HEK293 (cell line): ENCODE measurements at regions not wholly inside any gene's neighbourhood (a gene's known extent, or its start where the extent isn't known, plus 50 kb on each side); places are given as distances from the start of the nearest gene placed in this dataset.

ENCODE experiments used
- CTCF ChIA-PET: fragments of 350-600 bp; formaldehyde crosslinking; extraction: SDS; loops from one replicate; lab custom pipeline; 2021; ENCODE audit warnings: antibody characterized with exemption; lab: Yijun Ruan, JAX
- POLR2A ChIA-PET: fragments of 300-600 bp; formaldehyde crosslinking; extraction: SDS; loops from one replicate; lab custom pipeline; 2020; ENCODE audit warnings: antibody characterized with exemption, inconsistent platforms; lab: Yijun Ruan, JAX
- H3K27ac ChIP-seq: fragments of 200-500 bp; sonication (Bioruptor generic); 2 replicates; pipeline ENCODE4 v1.5.1; 2014; ENCODE audit warnings: low read depth, low read length, control low read depth, inconsistent platforms; ENCODE audit errors: extremely low read depth
- H3K36me3 ChIP-seq, 2 experiments: fragments of 200-500 bp in 1 of 2; sonication (Bioruptor generic) in 1 of 2; 1 replicate in 1 of 2; 2 replicates in 1 of 2; pipeline ENCODE4 v1.5.1; 2014 to 2017; ENCODE audit warnings: inconsistent platforms in 2 of 2, low read length in 2 of 2; ENCODE audit not compliant: control insufficient read depth in 2 of 2, insufficient read depth in 1 of 2
- H3K4me1 ChIP-seq: fragments of 200-500 bp; sonication (Bioruptor generic); 2 replicates; pipeline ENCODE4 v1.5.1; 2014; ENCODE audit warnings: mild to moderate bottlenecking, low read length, inconsistent platforms; ENCODE audit not compliant: control insufficient read depth, insufficient read depth
- H3K4me3 ChIP-seq: 2 replicates; pipeline ENCODE4 v1.5.1; 2011; ENCODE audit warnings: low read depth, mild to moderate bottlenecking, control low read depth, low read length, moderate library complexity
- H3K9me3 ChIP-seq: fragments of 200-500 bp; sonication (Bioruptor generic); 2 replicates; pipeline ENCODE4 v1.5.1; 2014; ENCODE audit warnings: low read depth, low read length, inconsistent platforms; ENCODE audit not compliant: control insufficient read depth, insufficient read depth
- FEZF1 ChIP-seq: fragments of 450-650 bp; formaldehyde crosslinking; IDR thresholded peaks from 2 replicates; pipeline ENCODE4 v1.5.1; 2016; ENCODE audit warnings: missing biosample characterization, missing genetic modification characterization
- SALL2 ChIP-seq: fragments of 450-650 bp; formaldehyde crosslinking; IDR thresholded peaks from 2 replicates; pipeline ENCODE4 v1.5.0; 2017; ENCODE audit warnings: missing biosample characterization, mild to moderate bottlenecking, missing genetic modification characterization, borderline replicate concordance
- WT1 ChIP-seq: fragments of 450-650 bp; formaldehyde crosslinking; IDR thresholded peaks from 2 replicates; pipeline ENCODE4 v1.5.1; 2016; ENCODE audit warnings: missing biosample characterization, missing genetic modification characterization
- ZFP69B ChIP-seq: fragments of 450-650 bp; formaldehyde crosslinking; IDR thresholded peaks from 2 replicates; pipeline ENCODE4 v1.5.1; 2016; ENCODE audit warnings: missing biosample characterization, missing genetic modification characterization
- ZNF10 ChIP-seq: fragments of 450-650 bp; formaldehyde crosslinking; IDR thresholded peaks from 2 replicates; pipeline ENCODE4 v1.5.1; 2017; ENCODE audit warnings: missing biosample characterization, missing genetic modification characterization
- ZNF175 ChIP-seq: fragments of 450-650 bp; formaldehyde crosslinking; IDR thresholded peaks from 2 replicates; pipeline ENCODE4 v1.5.1; 2016; ENCODE audit warnings: missing biosample characterization, missing genetic modification characterization
- ZNF776 ChIP-seq: fragments of 450-650 bp; formaldehyde crosslinking; IDR thresholded peaks from 2 replicates; pipeline ENCODE4 v1.5.0; 2017; ENCODE audit warnings: missing biosample characterization, missing genetic modification characterization, borderline replicate concordance
- TF ChIP-seq, protein P1 (sequence below): fragments of 450-650 bp; formaldehyde crosslinking; IDR thresholded peaks from 2 replicates; pipeline ENCODE4 v1.5.1; 2017; ENCODE audit warnings: missing biosample characterization, missing genetic modification characterization
- TF ChIP-seq, protein P2 (sequence below): fragments of 450-650 bp; formaldehyde crosslinking; IDR thresholded peaks from 2 replicates; pipeline ENCODE4 v1.5.1; 2016; ENCODE audit warnings: missing biosample characterization, missing genetic modification characterization, low read depth
- TF ChIP-seq, protein P3 (sequence below): fragments of 450-650 bp; formaldehyde crosslinking; IDR thresholded peaks from 2 replicates; pipeline ENCODE4 v1.5.1; 2016; ENCODE audit warnings: missing biosample characterization, missing genetic modification characterization
- TF ChIP-seq, protein P4 (sequence below): fragments of 450-650 bp; formaldehyde crosslinking; IDR thresholded peaks from 2 replicates; pipeline ENCODE4 v1.5.1; 2016; ENCODE audit warnings: missing biosample characterization, missing genetic modification characterization
- TF ChIP-seq, protein P5 (sequence below): fragments of 450-650 bp; formaldehyde crosslinking; IDR thresholded peaks from 2 replicates; pipeline ENCODE4 v1.5.1; 2016; ENCODE audit warnings: missing biosample characterization, missing genetic modification characterization
- TF ChIP-seq, protein P6 (sequence below): fragments of 450-650 bp; formaldehyde crosslinking; IDR thresholded peaks from 2 replicates; pipeline ENCODE4 v1.5.1; 2016; ENCODE audit warnings: missing biosample characterization, missing genetic modification characterization
- TF ChIP-seq, protein P7 (sequence below): fragments of 450-650 bp; formaldehyde crosslinking; IDR thresholded peaks from 2 replicates; pipeline ENCODE4 v1.5.1; 2016; ENCODE audit warnings: missing biosample characterization, missing genetic modification characterization, borderline replicate concordance

DNA sequence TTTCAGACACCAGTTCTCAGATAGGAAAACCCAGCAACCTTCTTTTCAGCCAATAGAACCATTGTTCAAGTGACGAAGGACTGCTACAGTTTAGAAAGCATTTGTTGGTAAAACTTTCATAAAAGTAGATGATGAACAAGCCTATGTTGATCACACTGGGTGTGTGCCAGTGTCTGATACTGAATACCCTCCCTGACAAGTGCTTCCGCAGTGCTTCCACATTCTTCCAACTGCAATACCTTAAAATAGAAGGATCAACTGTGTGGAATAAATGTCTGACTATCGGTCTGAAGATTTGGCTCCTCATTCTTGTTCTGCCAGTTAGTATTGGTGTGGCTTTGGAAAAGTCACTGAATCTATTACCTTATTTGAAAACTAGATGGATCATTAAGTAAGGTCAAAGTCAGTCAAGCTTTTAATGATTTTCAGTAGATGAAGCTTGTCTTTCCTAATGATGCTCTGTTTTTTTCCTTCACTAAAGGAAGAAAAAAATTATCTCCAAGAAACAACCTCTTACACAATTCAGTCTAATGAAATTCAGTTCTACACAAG lies 479.4 kb upstream of the CBLB start (continued):
- TF ChIP-seq, protein P1, sequence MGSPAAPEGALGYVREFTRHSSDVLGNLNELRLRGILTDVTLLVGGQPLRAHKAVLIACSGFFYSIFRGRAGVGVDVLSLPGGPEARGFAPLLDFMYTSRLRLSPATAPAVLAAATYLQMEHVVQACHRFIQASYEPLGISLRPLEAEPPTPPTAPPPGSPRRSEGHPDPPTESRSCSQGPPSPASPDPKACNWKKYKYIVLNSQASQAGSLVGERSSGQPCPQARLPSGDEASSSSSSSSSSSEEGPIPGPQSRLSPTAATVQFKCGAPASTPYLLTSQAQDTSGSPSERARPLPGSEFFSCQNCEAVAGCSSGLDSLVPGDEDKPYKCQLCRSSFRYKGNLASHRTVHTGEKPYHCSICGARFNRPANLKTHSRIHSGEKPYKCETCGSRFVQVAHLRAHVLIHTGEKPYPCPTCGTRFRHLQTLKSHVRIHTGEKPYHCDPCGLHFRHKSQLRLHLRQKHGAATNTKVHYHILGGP (tag by site-specific recombination): no peak
- TF ChIP-seq WT1 (tag by site-specific recombination) (no peak), ZNF10 (no peak)

DNA sequence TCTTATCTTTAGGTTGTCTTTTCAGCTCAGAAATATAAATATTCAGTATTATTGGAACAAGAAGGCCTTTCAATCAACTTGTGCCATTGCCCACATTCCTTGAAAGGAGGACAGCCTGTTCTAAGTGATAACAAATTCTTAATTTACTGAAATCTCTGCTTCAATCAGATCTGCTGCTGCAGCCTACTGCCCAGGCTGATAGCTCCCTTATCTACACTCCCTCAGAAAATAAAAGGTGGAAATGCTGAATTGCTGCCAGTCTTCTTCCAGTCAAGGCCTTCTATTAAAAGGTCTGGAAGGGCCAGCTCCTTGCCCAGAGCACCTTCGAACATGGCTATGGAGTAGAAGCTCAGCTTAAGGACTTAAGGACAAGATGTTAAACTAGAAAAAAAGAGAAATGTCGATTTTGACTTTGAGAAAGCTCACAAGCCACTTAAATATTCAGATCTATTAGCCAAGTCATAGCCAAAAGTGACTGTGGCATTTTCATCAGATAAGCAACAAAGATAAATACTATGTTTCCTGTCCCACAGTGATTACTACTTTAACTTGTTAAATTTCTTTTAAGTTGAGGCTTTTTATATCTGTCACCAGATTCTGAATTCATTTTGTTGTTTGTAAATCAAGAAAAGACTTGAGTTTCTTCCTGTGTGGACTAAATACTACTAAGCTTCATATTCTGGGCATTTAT lies 480.5 kb upstream of the CBLB start:
- Histone ChIP-seq H3K4me3 (no peak overlapping the region), H3K9me3 (no peaks in the 10 kb centered on the region), H3K27ac (no peak overlapping the region), H3K4me1 (0 out of 2 replicates have a peak, but pooled peaks cover 2% of the 10 kb centered on the region), H3K36me3 (no peaks in the 10 kb centered on the region)
- TF ChIP-seq ZFP69B: no peak
- TF ChIP-seq, protein P2, sequence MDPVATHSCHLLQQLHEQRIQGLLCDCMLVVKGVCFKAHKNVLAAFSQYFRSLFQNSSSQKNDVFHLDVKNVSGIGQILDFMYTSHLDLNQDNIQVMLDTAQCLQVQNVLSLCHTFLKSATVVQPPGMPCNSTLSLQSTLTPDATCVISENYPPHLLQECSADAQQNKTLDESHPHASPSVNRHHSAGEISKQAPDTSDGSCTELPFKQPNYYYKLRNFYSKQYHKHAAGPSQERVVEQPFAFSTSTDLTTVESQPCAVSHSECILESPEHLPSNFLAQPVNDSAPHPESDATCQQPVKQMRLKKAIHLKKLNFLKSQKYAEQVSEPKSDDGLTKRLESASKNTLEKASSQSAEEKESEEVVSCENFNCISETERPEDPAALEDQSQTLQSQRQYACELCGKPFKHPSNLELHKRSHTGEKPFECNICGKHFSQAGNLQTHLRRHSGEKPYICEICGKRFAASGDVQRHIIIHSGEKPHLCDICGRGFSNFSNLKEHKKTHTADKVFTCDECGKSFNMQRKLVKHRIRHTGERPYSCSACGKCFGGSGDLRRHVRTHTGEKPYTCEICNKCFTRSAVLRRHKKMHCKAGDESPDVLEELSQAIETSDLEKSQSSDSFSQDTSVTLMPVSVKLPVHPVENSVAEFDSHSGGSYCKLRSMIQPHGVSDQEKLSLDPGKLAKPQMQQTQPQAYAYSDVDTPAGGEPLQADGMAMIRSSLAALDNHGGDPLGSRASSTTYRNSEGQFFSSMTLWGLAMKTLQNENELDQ (tag by site-specific recombination): no peak
- TF ChIP-seq, protein P3, sequence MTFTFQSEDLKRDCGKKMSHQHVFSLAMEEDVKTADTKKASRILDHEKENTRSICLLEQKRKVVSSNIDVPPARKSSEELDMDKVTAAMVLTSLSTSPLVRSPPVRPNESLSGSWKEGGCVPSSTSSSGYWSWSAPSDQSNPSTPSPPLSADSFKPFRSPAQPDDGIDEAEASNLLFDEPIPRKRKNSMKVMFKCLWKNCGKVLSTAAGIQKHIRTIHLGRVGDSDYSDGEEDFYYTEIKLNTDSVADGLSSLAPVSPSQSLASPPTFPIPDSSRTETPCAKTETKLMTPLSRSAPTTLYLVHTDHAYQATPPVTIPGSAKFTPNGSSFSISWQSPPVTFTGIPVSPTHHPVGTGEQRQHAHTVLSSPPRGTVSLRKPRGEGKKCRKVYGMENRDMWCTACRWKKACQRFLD (tag by site-specific recombination): no peak
- TF ChIP-seq, protein P4, sequence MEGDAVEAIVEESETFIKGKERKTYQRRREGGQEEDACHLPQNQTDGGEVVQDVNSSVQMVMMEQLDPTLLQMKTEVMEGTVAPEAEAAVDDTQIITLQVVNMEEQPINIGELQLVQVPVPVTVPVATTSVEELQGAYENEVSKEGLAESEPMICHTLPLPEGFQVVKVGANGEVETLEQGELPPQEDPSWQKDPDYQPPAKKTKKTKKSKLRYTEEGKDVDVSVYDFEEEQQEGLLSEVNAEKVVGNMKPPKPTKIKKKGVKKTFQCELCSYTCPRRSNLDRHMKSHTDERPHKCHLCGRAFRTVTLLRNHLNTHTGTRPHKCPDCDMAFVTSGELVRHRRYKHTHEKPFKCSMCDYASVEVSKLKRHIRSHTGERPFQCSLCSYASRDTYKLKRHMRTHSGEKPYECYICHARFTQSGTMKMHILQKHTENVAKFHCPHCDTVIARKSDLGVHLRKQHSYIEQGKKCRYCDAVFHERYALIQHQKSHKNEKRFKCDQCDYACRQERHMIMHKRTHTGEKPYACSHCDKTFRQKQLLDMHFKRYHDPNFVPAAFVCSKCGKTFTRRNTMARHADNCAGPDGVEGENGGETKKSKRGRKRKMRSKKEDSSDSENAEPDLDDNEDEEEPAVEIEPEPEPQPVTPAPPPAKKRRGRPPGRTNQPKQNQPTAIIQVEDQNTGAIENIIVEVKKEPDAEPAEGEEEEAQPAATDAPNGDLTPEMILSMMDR (tag by site-specific recombination): no peak
- no peak for TF ChIP-seq ZNF776
- TF ChIP-seq, protein P5, sequence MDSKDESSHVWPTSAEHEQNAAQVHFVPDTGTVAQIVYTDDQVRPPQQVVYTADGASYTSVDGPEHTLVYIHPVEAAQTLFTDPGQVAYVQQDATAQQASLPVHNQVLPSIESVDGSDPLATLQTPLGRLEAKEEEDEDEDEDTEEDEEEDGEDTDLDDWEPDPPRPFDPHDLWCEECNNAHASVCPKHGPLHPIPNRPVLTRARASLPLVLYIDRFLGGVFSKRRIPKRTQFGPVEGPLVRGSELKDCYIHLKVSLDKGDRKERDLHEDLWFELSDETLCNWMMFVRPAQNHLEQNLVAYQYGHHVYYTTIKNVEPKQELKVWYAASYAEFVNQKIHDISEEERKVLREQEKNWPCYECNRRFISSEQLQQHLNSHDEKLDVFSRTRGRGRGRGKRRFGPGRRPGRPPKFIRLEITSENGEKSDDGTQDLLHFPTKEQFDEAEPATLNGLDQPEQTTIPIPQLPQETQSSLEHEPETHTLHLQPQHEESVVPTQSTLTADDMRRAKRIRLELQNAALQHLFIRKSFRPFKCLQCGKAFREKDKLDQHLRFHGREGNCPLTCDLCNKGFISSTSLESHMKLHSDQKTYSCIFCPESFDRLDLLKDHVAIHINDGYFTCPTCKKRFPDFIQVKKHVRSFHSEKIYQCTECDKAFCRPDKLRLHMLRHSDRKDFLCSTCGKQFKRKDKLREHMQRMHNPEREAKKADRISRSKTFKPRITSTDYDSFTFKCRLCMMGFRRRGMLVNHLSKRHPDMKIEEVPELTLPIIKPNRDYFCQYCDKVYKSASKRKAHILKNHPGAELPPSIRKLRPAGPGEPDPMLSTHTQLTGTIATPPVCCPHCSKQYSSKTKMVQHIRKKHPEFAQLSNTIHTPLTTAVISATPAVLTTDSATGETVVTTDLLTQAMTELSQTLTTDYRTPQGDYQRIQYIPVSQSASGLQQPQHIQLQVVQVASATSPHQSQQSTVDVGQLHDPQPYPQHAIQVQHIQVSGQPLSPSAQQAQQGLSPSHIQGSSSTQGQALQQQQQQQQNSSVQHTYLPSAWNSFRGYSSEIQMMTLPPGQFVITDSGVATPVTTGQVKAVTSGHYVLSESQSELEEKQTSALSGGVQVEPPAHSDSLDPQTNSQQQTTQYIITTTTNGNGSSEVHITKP (tag by site-specific recombination): no peak
- TF ChIP-seq, protein P6, sequence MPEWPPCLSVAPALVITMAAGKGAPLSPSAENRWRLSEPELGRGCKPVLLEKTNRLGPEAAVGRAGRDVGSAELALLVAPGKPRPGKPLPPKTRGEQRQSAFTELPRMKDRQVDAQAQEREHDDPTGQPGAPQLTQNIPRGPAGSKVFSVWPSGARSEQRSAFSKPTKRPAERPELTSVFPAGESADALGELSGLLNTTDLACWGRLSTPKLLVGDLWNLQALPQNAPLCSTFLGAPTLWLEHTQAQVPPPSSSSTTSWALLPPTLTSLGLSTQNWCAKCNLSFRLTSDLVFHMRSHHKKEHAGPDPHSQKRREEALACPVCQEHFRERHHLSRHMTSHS (tag by site-specific recombination): no peak
- TF ChIP-seq, protein P7, sequence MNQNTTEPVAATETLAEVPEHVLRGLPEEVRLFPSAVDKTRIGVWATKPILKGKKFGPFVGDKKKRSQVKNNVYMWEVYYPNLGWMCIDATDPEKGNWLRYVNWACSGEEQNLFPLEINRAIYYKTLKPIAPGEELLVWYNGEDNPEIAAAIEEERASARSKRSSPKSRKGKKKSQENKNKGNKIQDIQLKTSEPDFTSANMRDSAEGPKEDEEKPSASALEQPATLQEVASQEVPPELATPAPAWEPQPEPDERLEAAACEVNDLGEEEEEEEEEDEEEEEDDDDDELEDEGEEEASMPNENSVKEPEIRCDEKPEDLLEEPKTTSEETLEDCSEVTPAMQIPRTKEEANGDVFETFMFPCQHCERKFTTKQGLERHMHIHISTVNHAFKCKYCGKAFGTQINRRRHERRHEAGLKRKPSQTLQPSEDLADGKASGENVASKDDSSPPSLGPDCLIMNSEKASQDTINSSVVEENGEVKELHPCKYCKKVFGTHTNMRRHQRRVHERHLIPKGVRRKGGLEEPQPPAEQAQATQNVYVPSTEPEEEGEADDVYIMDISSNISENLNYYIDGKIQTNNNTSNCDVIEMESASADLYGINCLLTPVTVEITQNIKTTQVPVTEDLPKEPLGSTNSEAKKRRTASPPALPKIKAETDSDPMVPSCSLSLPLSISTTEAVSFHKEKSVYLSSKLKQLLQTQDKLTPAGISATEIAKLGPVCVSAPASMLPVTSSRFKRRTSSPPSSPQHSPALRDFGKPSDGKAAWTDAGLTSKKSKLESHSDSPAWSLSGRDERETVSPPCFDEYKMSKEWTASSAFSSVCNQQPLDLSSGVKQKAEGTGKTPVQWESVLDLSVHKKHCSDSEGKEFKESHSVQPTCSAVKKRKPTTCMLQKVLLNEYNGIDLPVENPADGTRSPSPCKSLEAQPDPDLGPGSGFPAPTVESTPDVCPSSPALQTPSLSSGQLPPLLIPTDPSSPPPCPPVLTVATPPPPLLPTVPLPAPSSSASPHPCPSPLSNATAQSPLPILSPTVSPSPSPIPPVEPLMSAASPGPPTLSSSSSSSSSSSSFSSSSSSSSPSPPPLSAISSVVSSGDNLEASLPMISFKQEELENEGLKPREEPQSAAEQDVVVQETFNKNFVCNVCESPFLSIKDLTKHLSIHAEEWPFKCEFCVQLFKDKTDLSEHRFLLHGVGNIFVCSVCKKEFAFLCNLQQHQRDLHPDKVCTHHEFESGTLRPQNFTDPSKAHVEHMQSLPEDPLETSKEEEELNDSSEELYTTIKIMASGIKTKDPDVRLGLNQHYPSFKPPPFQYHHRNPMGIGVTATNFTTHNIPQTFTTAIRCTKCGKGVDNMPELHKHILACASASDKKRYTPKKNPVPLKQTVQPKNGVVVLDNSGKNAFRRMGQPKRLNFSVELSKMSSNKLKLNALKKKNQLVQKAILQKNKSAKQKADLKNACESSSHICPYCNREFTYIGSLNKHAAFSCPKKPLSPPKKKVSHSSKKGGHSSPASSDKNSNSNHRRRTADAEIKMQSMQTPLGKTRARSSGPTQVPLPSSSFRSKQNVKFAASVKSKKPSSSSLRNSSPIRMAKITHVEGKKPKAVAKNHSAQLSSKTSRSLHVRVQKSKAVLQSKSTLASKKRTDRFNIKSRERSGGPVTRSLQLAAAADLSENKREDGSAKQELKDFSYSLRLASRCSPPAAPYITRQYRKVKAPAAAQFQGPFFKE (tag by site-specific recombination): no peak
- TF ChIP-seq ZNF175 (tag by site-specific recombination): no peak
- TF ChIP-seq FEZF1 (tag by site-specific recombination): no peak
- TF ChIP-seq SALL2: no peak
- ChIA-PET CTCF (no interaction called here), POLR2A (no interaction called here)
